A549 (cell line): ENCODE measurements at regions not wholly inside any gene's neighbourhood (a gene's known extent, or its start where the extent isn't known, plus 50 kb on each side); places are given as distances from the start of the nearest gene placed in this dataset.

Experiments
- ATAC-seq, 2 experiments: fragments of 200-7000 bp in 1 of 2; fragments of >200 bp in 1 of 2; cut with Nextera tagmentation in 1 of 2; cut with Tn5 transposase in 1 of 2; 3 replicates each; pipeline versions ENCODE4 v1.8.0 to v1.9.1; 2018 to 2020; ENCODE audit warnings: mild to moderate bottlenecking in 1 of 2, moderate library complexity in 1 of 2
- CTCF ChIA-PET: fragments of 300-600 bp; sonication (Branson Sonifier 250); formaldehyde crosslinking; extraction: SDS; loops from one replicate; lab custom pipeline; 2021; ENCODE audit warnings: antibody characterized with exemption, inconsistent platforms; lab: Yijun Ruan, JAX
- POLR2A ChIA-PET: fragments of 350-600 bp; formaldehyde crosslinking; extraction: SDS; loops from one replicate; lab custom pipeline; 2021; ENCODE audit warnings: antibody characterized with exemption, inconsistent platforms; lab: Yijun Ruan, JAX
- DNase-seq, 2 experiments: peaks; one replicate each; pipeline versions ENCODE4 v3.0.0 to v3.0.0-alpha.2; 2011 to 2016; ENCODE audit warnings: low read depth in 1 of 2, low spot score in 1 of 2
- FAIRE-seq: peaks from 2 replicates; lab custom pipeline; 2011; peaks lifted over from hg19 to GRCh38; lab: Jason Lieb, UNC
- H3K27ac ChIP-seq, 2 experiments: fragments of >200 bp; sonication (Bioruptor Twin); formaldehyde crosslinking; 3 replicates each; pipeline ENCODE4 v1.5.1; 2016 to 2017
- H3K4me1 ChIP-seq: fragments of >200 bp; sonication (Bioruptor Twin); formaldehyde crosslinking; 3 replicates; pipeline ENCODE4 v1.6.1; 2016
- H3K4me2 ChIP-seq: fragments of >200 bp; sonication (Bioruptor Twin); formaldehyde crosslinking; 3 replicates; pipeline ENCODE4 v1.6.1; 2016
- H3K4me3 ChIP-seq: fragments of >200 bp; sonication (Bioruptor Twin); formaldehyde crosslinking; 3 replicates; pipeline ENCODE4 v1.5.1; 2016
- H3K9me3 ChIP-seq: fragments of >200 bp; sonication (Bioruptor Twin); formaldehyde crosslinking; 3 replicates; pipeline ENCODE4 v1.6.1; 2016
- BHLHE40 ChIP-seq: IDR thresholded peaks from 2 replicates; pipeline ENCODE4 v1.6.1; 2012; ENCODE audit warnings: low read depth, low read length, inconsistent platforms
- CBX8 ChIP-seq: fragments of 200-600 bp; sonication (generic); IDR thresholded peaks from 2 replicates; pipeline ENCODE4 v1.6.1; 2016
- CEBPB ChIP-seq, 2 experiments: fragments of >200 bp in 1 of 2; sonication (Bioruptor Twin) in 1 of 2; formaldehyde crosslinking in 1 of 2; IDR thresholded peaks; 2 replicates each; pipeline ENCODE4 v1.6.1; 2012 to 2016
- CHD4 ChIP-seq: fragments of 200-600 bp; sonication (generic); IDR thresholded peaks from 2 replicates; pipeline ENCODE4 v1.6.1; 2016; ENCODE audit warnings: antibody characterized with exemption, mild to moderate bottlenecking, borderline replicate concordance
- EHMT2 ChIP-seq: fragments of 200-600 bp; sonication (generic); IDR thresholded peaks from 2 replicates; pipeline ENCODE4 v1.6.1; 2016; ENCODE audit warnings: antibody characterized with exemption, low read depth, mild to moderate bottlenecking, moderate library complexity
- EP300 ChIP-seq, 2 experiments: fragments of >200 bp; sonication (Bioruptor Twin); formaldehyde crosslinking; IDR thresholded peaks; 2 replicates in 1 of 2; 3 replicates in 1 of 2; pipeline ENCODE4 v1.6.1; 2016 to 2017
- FOSL2 ChIP-seq, 2 experiments: fragments of 450-650 bp in 1 of 2; fragments of >200 bp in 1 of 2; sonication (Bioruptor Twin) in 1 of 2; formaldehyde crosslinking; IDR thresholded peaks; 2 replicates each; pipeline versions ENCODE4 v1.5.0 to v1.6.1; 2016 to 2020; ENCODE audit warnings: mild to moderate bottlenecking in 1 of 2, moderate library complexity in 1 of 2
- FOXS1 ChIP-seq: fragments of 250-450 bp; sonication (Bioruptor Pico); IDR thresholded peaks from 2 replicates; pipeline ENCODE4 v1.5.0; 2020; ENCODE audit warnings: mild to moderate bottlenecking, moderate library complexity
- HOXA7 ChIP-seq: fragments of 250-450 bp; sonication (Bioruptor Pico); IDR thresholded peaks from 2 replicates; pipeline ENCODE4 v1.5.0; 2020; ENCODE audit warnings: mild to moderate bottlenecking, moderate library complexity
- HOXB13 ChIP-seq: fragments of 250-450 bp; sonication (Bioruptor Pico); IDR thresholded peaks from 2 replicates; pipeline ENCODE4 v1.5.0; 2020; ENCODE audit warnings: low read depth, mild to moderate bottlenecking, moderate library complexity
- JUNB ChIP-seq: fragments of >200 bp; sonication (Bioruptor Twin); formaldehyde crosslinking; IDR thresholded peaks from 2 replicates; pipeline ENCODE4 v1.6.1; 2016
- KDM5A ChIP-seq: fragments of 200-600 bp; sonication (generic); IDR thresholded peaks from 2 replicates; pipeline ENCODE4 v1.6.1; 2016; ENCODE audit warnings: antibody characterized with exemption, mild to moderate bottlenecking
- MAFK ChIP-seq: fragments of 450-650 bp; IDR thresholded peaks from 2 replicates; pipeline ENCODE4 v1.6.1; 2014; ENCODE audit not compliant: partially characterized antibody
- MYC ChIP-seq: IDR thresholded peaks from 2 replicates; pipeline ENCODE4 v1.6.1; 2012; ENCODE audit warnings: mild to moderate bottlenecking, inconsistent platforms, low read length, improper control_type of control experiment, borderline replicate concordance
- NFE2L2 ChIP-seq: fragments of 150-350 bp; conservative IDR thresholded peaks from 2 replicates; pipeline ENCODE4 v1.6.1; 2014; ENCODE audit warnings: low read length
- NR3C1 ChIP-seq: fragments of >200 bp; sonication (Bioruptor Twin); formaldehyde crosslinking; IDR thresholded peaks from 3 replicates; pipeline ENCODE4 v1.6.1; 2017
- PHF8 ChIP-seq: fragments of 200-600 bp; sonication (generic); IDR thresholded peaks from 2 replicates; pipeline ENCODE4 v1.6.1; 2016; ENCODE audit warnings: low read depth, mild to moderate bottlenecking, antibody characterized with exemption, moderate library complexity, borderline replicate concordance
- POLR2A ChIP-seq: IDR thresholded peaks from 2 replicates; pipeline ENCODE4 v1.6.1; 2012; ENCODE audit warnings: mild to moderate bottlenecking, low read length
- POLR2AphosphoS2 ChIP-seq: conservative IDR thresholded peaks from 2 replicates; pipeline ENCODE4 v1.6.1; 2012; ENCODE audit warnings: low read length, improper control_type of control experiment, inconsistent platforms
- RAD21 ChIP-seq, 2 experiments: fragments of >200 bp in 1 of 2; sonication (Bioruptor Twin) in 1 of 2; formaldehyde crosslinking in 1 of 2; IDR thresholded peaks in 1 of 2; conservative IDR thresholded peaks in 1 of 2; 2 replicates in 1 of 2; 3 replicates in 1 of 2; pipeline ENCODE4 v1.6.1; 2012 to 2018; ENCODE audit warnings: inconsistent platforms in 1 of 2
- RCOR1 ChIP-seq: fragments of 150-350 bp; IDR thresholded peaks from 2 replicates; pipeline ENCODE4 v1.6.1; 2014; ENCODE audit warnings: antibody characterized with exemption, low read length, low read depth
- RFX5 ChIP-seq: fragments of 450-650 bp; IDR thresholded peaks from 2 replicates; pipeline ENCODE4 v1.7.1; 2014; ENCODE audit warnings: antibody characterized with exemption, mild to moderate bottlenecking, moderate library complexity
- SREBF2 ChIP-seq: fragments of 450-650 bp; IDR thresholded peaks from 2 replicates; pipeline ENCODE4 v1.6.1; 2014; ENCODE audit warnings: mild to moderate bottlenecking, moderate library complexity
- ZC3H11A ChIP-seq: fragments of 450-650 bp; IDR thresholded peaks from 2 replicates; pipeline ENCODE4 v1.6.1; 2014; ENCODE audit warnings: antibody characterized with exemption, mild to moderate bottlenecking
- ZFP36 ChIP-seq: fragments of 450-650 bp; IDR thresholded peaks from 2 replicates; pipeline ENCODE4 v1.6.1; 2014; ENCODE audit warnings: borderline replicate concordance; ENCODE audit not compliant: partially characterized antibody
- WGBS: methylation state at CpG from one replicate; pipeline ENCODE4 v1.1.6; 2017; ENCODE audit errors: missing lambda C conversion rate; 5-methylcytosine and 5-hydroxymethylcytosine counted together
- TF ChIP-seq, protein P1 (sequence below): fragments of >200 bp; sonication (Bioruptor Twin); formaldehyde crosslinking; IDR thresholded peaks from 3 replicates; pipeline ENCODE4 v1.6.1; 2016
- TF ChIP-seq, protein P2 (sequence below): fragments of 150-350 bp; IDR thresholded peaks from 2 replicates; pipeline ENCODE4 v1.6.1; 2014; ENCODE audit warnings: low read depth, mild to moderate bottlenecking, low read length
- TF ChIP-seq, protein P3 (sequence below): IDR thresholded peaks from 2 replicates; pipeline ENCODE4 v1.6.1; 2012; ENCODE audit warnings: low read depth, borderline replicate concordance
- TF ChIP-seq, protein P4 (sequence below): fragments of >200 bp; sonication (Bioruptor Twin); formaldehyde crosslinking; IDR thresholded peaks from 2 replicates; pipeline ENCODE4 v1.6.1; 2016

DNA sequence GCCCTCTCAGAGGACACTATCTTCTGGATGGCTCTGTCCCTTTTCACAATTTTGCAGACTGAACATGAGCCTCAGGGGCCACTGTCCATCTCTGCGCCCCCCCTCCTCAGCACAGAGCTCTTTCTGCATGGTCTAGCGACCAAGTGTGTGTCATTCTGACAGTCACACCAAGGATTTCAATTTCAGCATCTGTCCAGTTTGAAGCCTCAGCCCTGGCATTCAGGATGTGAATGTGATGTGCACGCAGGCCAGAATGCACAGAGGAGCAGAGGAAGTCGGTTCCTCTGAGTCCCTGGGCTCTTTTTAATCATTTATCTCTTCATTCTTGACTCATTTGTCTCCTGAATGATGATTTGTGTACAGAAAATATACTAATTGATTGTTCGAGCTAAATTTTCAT lies 102.0 kb upstream of the PWP1 start:
- H3K9me3 ChIP-seq: peaks cover 15% of the 10 kb centered on the region; the same call in 1 of the 3 replicates
- FAIRE-seq (no peak), DNase-seq (no peak), ATAC-seq (no peak)
- no peaks in the 10 kb centered on the region for H3K4me1 ChIP-seq
- CTCF ChIA-PET: interaction anchor here (1.2 to 2.4 kb wide), 3 partner anchors 22 to 452 kb away, joined by 3 to 9 read pairs (median 7); no protein-coding TSS in a partner anchor
- H3K27ac ChIP-seq: no peak overlapping the region
- no peak overlapping the region for H3K4me3 ChIP-seq
- POLR2A ChIA-PET: no interaction called here
- TF ChIP-seq NFE2L2 (no peak), POLR2AphosphoS2 (no peak), JUNB (no peak)
- TF ChIP-seq, protein P1, sequence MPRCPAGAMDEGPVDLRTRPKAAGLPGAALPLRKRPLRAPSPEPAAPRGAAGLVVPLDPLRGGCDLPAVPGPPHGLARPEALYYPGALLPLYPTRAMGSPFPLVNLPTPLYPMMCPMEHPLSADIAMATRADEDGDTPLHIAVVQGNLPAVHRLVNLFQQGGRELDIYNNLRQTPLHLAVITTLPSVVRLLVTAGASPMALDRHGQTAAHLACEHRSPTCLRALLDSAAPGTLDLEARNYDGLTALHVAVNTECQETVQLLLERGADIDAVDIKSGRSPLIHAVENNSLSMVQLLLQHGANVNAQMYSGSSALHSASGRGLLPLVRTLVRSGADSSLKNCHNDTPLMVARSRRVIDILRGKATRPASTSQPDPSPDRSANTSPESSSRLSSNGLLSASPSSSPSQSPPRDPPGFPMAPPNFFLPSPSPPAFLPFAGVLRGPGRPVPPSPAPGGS: no peak
- 71% methylated on average over 5 of the region's 5 CpGs for WGBS
- no peak overlapping the region for H3K4me2 ChIP-seq

DNA sequence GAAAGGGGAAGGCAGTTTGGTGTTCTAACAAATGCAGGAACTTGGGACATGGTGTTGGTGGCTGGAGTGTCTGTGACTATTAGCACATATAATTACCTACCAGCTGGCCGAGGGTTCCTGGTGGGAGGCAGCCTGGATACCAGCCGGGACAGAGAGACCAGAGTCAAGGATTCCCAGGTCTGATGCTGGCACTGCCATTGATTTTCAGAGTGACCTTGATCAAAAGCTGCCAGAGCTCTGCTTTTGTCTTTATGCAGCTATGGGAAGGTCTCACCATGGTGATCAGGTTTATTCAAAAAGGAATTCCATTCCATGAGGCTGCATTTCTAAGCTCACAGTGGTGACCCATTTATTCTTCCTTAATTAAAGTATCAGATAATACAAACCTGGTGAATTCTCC lies 101.0 kb upstream of the PWP1 start:
- ATAC-seq (no peak), FAIRE-seq (no peak), DNase-seq (no peak)
- ChIA-PET CTCF (interaction anchor here (1.1 to 2.4 kb wide), 3 partner anchors 12 to 23 kb away, joined by 3 to 9 read pairs (median 4); no protein-coding TSS in a partner anchor), POLR2A (no interaction called here)
- 72% methylated on average over 2 of the region's 2 CpGs for WGBS
- H3K9me3 ChIP-seq: peaks cover 15% of the 10 kb centered on the region; the same call in 1 of the 3 replicates
- H3K4me1 ChIP-seq: no peaks in the 10 kb centered on the region
- H3K27ac ChIP-seq: no peak overlapping the region
- TF ChIP-seq EHMT2 (no peak), HOXB13 (no peak), CHD4 (no peak), BHLHE40 (no peak), KDM5A (no peak), POLR2AphosphoS2 (no peak)
- H3K4me3 ChIP-seq: no peak overlapping the region
- no peak overlapping the region for H3K4me2 ChIP-seq

DNA sequence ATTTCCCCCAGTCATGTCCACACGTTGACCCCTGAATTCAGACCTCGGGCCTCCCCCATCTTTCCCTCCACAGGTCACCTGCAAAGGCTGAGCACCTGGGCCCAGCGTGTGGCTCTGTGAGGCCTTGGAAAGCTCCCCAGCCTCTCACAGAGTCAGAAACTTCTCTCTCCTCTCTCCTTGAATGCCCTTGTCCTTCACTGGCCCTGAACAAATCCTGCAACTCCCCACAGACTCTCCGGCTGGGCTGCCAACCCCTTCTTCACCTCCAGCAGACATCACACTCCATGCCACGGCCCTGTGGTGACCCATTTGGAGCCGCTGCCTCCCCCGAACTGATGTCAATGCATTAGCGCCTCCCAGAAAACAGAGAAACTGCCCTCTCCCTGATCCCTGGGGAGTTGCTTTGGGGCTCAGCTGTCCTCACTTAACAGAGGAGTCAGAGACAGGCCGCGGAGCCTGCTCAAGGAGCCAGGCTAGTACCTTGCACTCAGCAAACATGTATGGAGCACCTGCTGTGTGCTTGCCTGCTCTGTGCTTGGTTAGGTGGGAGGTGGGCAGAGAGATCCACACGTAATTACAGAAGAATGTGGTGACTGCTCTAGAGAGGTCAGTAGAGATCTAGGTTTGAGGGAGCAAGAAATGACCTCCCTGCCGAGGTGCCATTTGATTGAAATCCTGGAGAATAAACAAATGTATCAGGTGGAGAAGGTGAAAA lies 99.2 kb upstream of the PWP1 start:
- POLR2A ChIA-PET: no interaction called here
- DNase-seq (no peak), ATAC-seq (no peak), FAIRE-seq (no peak)
- CTCF ChIA-PET: interaction anchor here (2.4 kb wide), 1 partner anchor 21 kb away, joined by 9 read pairs; no protein-coding TSS in a partner anchor
- 82% methylated on average over 10 of the region's 12 CpGs for WGBS
- Histone ChIP-seq H3K4me1 (no peaks in the 10 kb centered on the region), H3K9me3 (peaks cover 15% of the 10 kb centered on the region; the same call in 1 of the 3 replicates), H3K4me2 (no peak overlapping the region), H3K4me3 (no peak overlapping the region), H3K27ac (no peak overlapping the region)
- TF ChIP-seq POLR2A: no peak
- TF ChIP-seq EP300 (IDR thresholded peaks at IDR 0.05): no peak
- TF ChIP-seq, protein P2, sequence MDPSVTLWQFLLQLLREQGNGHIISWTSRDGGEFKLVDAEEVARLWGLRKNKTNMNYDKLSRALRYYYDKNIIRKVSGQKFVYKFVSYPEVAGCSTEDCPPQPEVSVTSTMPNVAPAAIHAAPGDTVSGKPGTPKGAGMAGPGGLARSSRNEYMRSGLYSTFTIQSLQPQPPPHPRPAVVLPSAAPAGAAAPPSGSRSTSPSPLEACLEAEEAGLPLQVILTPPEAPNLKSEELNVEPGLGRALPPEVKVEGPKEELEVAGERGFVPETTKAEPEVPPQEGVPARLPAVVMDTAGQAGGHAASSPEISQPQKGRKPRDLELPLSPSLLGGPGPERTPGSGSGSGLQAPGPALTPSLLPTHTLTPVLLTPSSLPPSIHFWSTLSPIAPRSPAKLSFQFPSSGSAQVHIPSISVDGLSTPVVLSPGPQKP: no peak
- TF ChIP-seq ZC3H11A: no peak
- no peak for TF ChIP-seq RFX5
- TF ChIP-seq HOXA7 (CRISPR knock-in tag): no peak
- no peak for TF ChIP-seq RCOR1

DNA sequence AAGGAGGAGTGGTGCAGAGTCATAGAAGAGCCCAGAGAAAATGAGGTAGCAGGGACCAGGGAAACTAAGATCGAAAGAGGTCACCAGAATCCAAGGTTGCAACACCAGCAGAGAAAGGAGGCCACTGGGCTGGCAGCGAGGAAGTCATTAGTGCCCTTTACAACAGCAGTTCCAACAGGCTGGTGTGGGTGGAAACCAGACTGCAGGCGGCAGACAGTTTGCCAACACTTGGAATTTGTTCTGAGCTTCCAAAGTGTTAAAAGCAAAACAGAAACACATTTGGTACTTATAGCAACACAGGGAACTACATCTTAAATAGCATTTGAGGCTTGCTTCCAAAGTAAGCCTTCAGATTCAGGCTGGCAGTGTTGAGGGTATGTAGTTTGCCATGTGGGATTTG lies 95.2 kb upstream of the PWP1 start:
- Histone ChIP-seq H3K4me2 (no peak overlapping the region), H3K4me3 (no peak overlapping the region), H3K4me1 (no peaks in the 10 kb centered on the region; the same call in 2 of the 3 replicates), H3K9me3 (peaks cover 31% of the 10 kb centered on the region), H3K27ac (no peak overlapping the region)
- ATAC-seq (no peak), FAIRE-seq (no peak), DNase-seq (no peak)
- TF ChIP-seq EP300 (IDR thresholded peaks at IDR 0.05): no peak
- no peak for TF ChIP-seq ZC3H11A
- TF ChIP-seq CEBPB (IDR thresholded peaks at IDR 0.05): no peak
- no peak for TF ChIP-seq PHF8
- TF ChIP-seq SREBF2: no peak
- TF ChIP-seq MYC: no peak
- TF ChIP-seq, protein P3, sequence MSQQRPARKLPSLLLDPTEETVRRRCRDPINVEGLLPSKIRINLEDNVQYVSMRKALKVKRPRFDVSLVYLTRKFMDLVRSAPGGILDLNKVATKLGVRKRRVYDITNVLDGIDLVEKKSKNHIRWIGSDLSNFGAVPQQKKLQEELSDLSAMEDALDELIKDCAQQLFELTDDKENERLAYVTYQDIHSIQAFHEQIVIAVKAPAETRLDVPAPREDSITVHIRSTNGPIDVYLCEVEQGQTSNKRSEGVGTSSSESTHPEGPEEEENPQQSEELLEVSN: no peak
- TF ChIP-seq NR3C1: no peak
- TF ChIP-seq ZFP36: no peak
- no peak for TF ChIP-seq RAD21 (conservative IDR thresholded peaks at IDR 0.05 in 1 of 2, IDR thresholded peaks at IDR 0.05 in 1 of 2)
- no peak for TF ChIP-seq MAFK
- TF ChIP-seq FOXS1 (CRISPR knock-in tag): no peak
- TF ChIP-seq CBX8: no peak
- TF ChIP-seq POLR2AphosphoS2: no peak
- TF ChIP-seq, protein P4, sequence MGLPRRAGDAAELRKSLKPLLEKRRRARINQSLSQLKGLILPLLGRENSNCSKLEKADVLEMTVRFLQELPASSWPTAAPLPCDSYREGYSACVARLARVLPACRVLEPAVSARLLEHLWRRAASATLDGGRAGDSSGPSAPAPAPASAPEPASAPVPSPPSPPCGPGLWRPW: no peak
- TF ChIP-seq POLR2A: no peak
- TF ChIP-seq FOSL2 (IDR thresholded peaks at IDR 0.05): no peak
- TF ChIP-seq FOSL2 (CRISPR knock-in tag; IDR thresholded peaks at IDR 0.05): no peak
- POLR2A ChIA-PET: no interaction called here
- CTCF ChIA-PET: interaction anchor here (1.0 to 3.7 kb wide), 4 partner anchors 13 to 458 kb away, joined by 3 to 13 read pairs (median 6); no protein-coding TSS in a partner anchor
- 89% methylated on average over 3 of the region's 3 CpGs for WGBS
